Smooth muscle cell of the brain vasculature (primary cell): ENCODE measurements at regions not wholly inside any gene's neighbourhood (a gene's known extent, or its start where the extent isn't known, plus 50 kb on each side); places are given as distances from the start of the nearest gene placed in this dataset.
"Not testable (repeated sequence)": the region's sequence is repeated elsewhere in the genome, so short reads cannot be mapped to it uniquely, and the experiment has no call there.

Source experiments
- DNase-seq: peaks from one replicate; pipeline ENCODE4 v3.0.0-alpha.2; 2012; ENCODE audit warnings: low read depth, low spot score

DNA sequence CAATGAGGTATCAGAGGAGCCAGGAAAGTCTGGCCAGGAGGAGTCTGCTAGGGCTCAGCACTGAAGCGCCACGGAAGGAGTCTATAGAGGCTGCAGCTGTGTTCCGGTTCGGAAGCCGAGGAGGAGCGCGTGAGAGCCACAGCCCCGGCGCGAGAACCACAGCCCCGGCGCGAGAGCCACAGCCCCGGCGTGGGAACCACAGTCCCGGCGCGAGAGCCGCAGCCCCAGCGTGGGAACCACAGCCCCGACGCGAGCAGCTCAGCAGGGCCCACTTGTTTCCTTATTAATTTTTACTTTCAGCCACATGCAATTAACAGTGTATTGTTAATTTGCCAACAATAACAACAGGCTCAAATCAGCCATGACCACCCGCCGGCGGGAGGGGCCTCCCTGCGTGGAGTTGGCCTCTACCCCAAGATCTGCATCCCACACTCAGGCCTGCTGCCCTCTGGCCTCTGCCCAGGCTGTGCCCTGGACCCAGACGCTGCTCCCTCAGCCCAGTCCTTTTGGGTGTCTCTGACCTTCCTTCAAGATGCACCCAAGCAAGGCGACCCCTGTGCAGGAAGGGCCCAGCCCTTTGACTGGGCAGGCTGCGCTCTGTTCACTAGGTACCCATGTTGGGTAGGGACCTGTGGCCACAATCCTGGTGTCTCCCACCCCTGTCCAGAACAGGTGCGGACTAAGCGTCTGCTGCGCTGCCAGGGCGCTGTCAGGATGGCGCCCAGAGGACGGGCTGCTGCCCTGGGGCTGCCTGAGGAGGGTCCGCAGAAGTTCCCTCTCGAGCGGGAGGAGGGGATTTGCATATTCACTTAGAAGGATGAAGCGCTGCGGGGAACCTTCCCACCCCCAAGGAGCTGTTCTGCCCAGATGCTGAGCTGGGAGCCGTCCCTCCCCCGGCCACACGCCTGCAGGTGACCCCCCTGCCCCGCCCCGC, 113.8 kb downstream of the ADRA2C start:
- no peak for DNase-seq

DNA sequence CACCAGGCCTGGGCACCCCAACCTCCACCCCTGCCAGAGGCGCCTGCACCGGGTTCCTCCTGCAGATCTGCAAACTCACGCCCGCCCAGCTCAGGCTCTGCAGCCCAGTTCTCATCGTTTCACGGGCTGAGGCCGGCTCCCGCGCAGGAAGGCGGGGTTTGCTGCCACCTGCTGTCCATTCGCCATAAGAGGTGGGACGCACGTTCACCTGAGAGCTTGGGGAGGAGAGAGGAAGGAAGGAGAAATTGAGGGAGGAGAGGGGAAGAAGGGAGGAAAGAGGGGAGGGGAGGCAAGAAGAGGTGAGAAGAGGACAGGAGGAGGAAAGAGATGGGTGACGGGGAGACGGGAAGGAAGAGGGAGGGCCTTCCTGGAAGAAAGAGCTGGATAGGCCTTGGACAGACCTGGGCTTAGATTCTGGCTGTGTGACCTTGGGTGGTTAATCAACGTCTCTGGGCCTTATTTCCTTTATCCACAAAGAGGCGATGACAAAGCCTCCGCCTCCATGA, 114.5 kb downstream of the ADRA2C start:
- no peak for DNase-seq

DNA sequence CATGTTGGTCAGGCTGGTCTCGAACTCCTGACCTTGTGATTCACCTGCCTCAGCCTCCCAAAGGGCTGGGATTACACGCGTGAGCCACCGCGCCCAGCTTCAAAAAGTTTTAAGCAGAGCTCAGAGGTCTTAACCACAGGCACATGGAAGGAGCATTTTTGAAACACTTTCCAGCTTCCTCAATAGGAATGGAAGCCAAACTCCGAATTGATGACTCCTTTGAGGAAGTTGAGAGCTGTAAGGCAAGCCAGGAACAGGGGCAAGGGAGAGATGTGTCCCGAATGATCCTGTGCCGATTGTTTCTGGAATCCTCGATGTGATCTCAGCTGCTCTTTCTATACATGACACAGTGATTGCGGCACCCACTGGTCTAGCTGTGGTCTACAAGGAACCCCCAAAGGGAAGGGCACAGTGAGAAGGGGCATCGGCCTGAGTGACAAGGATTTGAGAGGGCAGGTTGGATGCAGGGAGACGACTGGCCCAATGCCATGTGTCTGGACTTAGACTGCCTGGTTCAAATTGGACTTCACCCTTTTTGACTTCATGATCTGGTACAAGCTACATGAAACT, 116.2 kb downstream of the ADRA2C start:
- DNase-seq = not testable (repeated sequence)

DNA sequence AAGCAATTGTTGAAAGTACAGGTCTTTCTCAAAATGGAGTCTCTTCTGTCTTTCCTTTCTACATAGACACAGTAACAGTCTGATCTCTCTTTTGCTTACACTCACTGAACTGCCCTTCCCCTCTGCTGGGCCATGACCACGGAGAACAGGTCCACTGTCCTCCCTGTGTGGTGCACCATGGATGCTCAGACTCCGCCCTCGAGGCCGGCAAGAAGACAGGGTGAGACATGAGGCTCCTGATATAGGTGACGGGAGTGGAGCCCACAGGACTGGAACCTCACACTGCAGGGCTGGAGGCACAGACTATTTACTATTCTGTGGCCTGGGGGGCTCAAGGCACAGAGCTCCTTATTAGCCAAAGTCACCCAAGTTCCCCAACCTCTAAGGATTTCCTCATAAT, 118.1 kb downstream of the ADRA2C start:
- not testable (repeated sequence) for DNase-seq

DNA sequence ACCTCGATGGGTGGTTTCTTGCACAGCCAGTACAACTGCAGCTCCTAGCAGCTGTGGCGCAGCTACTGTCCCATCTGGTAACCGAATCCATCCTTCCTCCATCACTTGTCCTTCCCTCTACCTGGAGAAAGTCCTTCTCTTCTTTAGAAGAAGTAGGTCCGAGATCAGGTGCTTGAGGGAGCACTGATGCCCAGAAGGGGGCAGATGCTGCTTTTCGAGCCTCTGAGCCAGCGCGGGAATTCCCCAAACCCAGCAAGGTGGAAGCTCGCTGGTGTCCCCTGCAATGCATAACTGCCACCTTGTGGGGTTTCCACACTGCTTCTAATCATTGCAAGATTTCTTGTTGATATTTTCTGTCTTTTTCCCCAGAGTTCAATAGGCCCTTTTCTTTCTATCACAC, 127.4 kb downstream of the ADRA2C start:
- DNase-seq = not testable (repeated sequence)

DNA sequence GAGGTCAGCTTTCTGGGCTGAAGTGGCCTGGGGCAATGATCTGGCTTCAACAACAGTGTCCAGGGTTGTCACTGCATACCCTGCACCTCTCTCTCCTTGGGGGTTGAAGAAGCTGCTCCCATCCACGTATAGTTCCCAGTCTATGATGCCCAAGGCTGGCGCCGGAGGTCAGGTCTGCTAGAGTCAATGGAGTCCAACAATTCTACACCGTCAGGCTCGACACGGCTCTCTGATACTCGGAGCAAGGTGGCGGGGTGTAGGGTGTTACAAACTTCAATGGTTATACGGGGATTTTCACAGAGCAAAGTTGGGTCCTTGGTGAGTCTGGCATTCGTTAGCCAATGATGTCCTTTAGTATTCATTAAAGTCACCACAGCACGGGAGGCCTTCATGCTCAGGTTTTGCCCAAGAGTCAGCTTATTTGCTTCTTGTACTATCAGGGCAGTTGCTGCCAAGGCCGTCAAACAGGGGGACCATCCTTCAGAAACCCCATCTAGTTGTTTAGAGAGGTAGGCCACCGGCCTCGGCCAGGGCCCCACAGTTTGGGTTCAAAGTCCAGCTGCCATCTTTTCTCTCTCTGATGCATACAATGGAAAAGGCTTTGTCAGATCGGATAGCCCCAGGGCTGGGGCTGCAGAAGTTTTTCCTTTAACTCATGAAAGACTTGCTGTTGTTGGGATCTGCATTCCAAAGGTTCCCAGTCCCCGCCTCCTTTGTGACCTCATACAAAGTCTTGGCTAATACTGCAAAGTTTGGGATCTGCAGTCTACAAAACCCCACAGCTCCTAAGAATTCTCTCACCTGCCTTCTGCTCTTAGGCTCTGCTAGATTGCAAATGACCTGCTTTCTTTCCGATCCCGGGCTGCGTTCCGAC, 128.1 kb downstream of the ADRA2C start:
- not testable (repeated sequence) for DNase-seq

DNA sequence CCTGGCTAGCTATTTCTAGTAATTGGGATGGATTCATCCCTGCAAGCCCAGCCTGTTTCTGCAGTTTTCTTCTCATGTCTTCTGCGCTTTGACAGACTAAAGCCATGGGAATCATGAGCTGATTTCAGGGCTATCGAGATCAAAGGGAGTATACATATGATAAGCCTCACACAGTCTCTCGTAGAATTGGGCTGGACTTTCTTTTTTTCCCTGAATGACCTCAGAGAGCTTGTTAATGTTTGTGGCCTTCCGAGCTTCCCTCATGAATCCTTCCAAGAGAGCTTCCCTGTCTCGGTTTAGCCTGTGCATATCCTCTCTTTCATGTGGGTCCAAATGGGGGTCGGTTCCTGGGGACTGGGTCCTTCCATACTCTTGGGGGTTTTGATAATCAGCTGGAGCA, 130.3 kb downstream of the ADRA2C start:
- no peak for DNase-seq

DNA sequence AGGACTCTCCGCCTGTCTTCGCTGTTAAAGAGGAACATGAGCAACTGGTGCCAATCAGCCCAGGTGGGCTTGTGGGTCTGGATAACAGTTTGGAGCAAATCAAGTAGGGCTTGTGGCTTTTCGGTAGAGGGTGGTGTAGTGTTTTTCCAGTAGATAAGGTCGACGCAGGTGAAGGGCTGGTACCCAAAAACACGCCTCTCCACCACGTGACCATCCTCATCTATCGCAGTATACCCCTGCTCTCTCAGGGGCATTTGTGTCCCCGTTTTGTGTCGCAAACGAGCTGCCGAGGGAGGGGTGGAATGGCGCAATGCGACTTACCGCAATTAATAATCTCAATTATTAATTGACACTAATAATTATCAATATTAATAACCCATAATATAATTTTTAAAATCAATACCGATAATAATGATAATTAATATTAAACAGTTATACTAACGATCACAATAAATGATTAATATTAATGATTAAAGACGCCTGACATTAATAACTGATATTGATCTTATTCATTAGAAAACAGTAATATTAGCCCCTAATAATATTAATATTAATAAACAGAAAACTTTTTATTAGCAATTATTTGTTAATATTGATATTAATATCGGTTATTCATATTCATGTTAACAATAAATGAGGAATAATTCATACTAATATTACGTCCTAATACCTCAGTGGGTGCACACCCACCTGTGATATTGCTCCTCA, 130.8 kb downstream of the ADRA2C start:
- not testable (repeated sequence) for DNase-seq

DNA sequence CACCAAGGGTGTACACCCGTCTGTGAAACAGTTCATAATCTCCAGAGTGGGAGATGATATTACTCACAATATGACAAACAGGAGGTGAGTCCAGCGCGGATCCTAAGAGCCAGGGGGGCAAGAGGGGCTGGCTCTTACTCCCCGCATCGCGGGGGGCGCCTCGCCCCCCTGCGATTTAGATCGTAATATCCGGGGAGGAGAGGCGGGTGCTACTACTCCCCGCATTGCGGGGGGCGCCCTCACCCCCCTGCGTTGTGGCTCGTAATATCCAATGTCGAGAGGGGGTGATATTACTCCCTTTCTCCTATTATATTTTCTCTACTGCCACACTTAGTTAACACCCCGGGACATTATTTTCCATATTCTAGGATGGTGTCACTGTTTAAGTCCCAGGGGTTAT, 131.9 kb downstream of the ADRA2C start:
- no peak for DNase-seq

DNA sequence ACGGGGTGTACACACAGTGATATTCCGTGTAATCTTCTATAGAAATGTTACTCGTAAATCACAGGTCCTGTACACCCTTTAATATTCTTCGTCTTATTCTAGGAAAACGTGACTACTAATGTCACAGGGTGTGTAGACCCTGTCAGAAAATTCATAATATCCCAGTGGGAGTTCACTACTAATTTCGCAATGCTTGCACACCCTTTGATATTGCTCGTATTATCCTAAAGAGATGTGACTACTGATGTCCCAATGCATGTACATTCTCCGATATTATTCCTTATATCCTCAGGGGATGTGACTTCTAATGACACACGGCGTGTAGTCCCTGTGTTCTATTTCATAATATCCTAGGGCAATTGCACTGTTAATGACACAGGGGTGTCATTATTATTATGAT, 132.7 kb downstream of the ADRA2C start:
- not testable (repeated sequence) for DNase-seq

DNA sequence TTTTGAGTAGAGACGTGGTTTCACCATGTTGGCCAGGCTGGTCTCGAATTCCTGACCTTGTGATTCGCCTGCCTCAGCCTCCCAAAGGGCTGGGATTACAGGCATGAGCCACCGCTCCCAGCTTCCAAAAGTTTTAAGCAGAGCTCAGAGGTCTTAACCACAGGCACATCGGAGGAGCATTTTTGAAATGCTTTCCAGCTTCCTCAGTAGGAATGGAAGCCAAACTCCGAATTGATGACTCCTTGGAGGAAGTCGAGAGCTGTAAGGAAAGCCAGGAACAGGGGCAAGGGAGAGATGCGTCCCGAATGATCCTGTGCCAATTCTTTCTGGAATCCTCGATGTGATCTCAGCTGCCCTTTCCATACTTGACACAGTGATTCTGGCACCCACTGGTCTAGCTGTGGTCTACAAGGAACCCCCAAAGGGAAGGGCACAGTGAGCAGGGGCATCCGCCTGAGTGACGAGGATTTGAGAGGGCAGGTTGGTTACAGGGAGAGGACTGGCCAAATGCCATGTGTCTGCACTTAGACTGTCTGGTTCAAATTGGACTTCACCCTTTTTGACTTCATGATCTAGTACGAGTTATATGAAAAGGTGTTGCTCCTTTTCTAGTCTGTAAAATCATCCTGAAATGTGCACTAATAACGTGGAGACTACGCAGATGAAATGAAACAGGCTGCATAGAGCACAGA, 138.2 kb downstream of the ADRA2C start:
- DNase-seq = not testable (repeated sequence)

DNA sequence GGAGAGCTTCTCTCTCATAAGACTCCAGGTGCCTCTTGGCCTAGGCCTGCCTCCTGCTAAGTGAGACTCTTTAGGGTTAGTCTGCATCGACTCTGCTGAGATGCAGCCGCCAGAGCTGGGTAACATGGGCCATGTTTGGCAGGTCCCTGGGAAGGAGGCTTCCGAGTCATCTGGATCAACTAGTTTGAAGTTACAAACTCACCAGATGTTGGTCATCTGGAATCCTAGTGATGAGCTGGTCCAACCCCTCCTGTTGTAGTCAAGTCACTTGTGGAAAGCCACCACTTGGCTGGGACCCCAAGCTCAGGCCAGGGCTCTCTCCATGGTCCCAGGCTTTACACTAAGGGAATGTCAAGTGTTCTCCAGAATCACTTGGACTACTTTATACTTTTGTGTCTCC, 143.4 kb downstream of the ADRA2C start:
- DNase-seq = not testable (repeated sequence)

DNA sequence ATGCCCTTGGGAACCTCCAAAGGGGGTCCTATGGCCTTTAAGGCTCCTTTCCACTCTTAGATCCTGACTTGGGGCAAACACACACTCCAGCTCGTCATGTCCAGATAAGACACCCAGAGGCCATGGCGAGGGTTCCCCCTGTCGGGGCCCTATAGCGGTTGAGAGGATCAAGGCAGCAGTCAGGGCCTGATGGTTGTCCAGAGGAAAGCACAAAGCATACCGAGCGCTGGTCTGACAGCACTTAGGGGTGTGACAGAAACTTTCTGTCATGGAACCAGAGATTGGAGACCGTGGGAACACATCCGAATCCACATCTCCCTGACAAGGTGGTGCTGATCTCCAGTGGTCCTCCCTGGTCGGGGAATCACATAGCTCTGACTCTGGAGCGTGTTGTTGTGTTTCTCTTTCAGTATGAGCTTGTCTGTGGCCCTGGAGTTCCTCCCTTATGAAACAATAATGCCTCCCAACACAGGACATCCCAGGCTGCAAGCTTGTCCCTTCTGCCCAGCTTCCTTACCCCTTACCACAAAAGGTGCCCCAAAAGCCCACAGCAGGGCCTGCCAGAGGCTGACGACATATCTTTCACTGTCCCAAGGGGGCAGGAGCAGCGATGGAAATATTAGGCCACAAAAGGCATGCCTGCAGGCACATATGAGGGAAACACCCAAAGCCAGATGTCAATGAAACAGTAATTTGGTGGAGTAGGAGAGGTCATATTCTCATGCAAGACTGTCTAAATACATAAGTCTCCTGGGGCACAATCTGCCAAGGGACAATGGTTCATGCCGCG, 144.2 kb downstream of the ADRA2C start:
- not testable (repeated sequence) for DNase-seq

DNA sequence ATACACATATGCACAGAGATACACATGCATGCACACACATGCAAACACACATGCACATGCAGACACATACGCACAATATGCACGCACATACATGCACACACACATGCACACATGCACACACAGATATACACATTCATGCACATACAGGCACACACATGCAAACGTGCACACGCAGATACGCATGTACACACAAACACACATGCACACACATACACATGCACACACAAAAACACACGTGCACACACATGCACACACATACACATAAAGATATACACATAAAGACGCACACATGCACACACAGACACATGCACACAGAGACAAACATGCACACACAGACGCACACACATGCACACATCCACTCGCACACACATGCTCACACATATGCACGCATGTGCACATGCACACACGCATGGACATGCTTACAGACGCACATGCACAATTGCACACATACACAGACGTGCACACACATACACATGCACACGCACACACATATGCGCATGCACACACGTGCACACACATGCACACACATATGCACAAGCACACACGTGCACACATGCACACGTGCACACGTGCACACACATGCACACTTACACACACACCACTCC, 145.2 kb downstream of the ADRA2C start:
- DNase-seq = no peak

DNA sequence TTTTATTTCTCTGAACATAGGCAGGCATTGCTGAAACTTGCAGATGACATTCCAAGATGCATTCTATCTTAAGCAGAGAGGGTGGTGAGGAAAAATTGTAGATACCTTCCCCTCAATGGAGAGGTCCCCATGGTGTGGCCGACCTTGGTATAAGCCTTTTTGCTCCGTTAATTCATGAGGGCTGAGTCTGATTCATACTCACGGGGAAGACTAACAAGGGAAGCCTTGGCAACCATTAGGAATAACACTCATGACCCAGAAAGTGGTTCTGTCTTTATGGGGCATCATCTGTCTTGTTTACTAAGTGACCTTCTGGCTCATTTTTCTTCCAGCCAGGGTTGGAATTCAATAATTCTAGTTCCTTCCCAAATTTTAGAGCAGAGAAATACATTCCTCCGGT, 148.3 kb downstream of the ADRA2C start:
- not testable (repeated sequence) for DNase-seq

DNA sequence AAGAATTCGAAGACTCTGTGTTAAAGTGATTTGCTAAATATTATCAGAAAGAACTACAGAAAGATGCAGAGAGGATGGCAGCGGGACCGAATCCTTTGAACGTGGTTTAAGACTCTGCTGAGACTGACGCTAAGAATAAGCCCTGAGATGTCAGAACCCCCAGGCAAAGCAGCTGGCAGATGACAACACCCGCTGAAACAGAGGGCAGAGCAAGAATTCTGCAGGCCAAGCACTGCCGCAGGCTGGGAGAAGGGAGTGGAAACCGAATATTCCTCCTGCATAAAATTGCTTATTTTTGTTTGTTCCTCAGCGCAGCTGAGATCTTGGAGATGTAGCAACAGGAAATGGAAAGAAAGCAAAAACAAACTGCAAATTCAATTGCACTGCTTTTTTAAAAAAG, 153.3 kb downstream of the ADRA2C start:
- DNase-seq = peak; percentile 26

DNA sequence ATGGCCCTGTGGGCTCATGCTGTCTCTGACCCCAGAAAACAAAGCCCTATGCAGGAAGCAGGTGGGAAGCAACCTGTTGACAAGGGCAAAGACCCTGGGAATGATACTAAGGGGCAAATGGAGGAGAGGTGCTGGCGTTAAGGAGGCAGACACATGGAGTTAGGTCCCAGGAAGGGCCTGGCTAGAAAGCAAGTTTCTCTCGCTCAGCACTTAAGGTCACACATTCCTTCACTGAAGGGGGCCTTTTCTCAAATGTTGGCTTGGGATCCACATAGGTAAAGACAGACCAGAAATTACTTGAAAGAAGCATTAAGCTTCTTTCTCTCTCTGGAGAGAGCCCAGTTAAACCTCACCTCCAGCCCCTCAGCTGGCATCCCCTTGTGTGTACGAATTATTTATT, 155.7 kb downstream of the ADRA2C start:
- not testable (repeated sequence) for DNase-seq

DNA sequence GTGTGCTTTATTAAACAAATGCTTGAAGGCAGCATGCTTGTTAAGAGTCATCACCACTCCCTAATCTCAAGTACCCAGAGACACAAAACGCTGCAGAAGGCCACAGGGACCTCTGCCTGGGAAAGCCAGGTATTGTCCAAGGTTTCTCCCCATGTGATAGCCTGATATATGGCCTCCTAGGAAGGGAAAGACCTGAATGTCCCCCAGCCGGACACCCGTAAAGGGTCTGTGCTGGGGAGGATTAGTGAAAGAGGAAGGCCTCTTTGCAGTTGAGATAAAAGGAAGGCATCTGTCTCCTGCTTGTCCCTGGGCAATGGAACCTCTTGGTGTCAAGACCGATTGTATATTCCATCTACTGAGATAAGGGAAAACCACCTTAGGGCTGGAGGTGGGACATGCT, 159.7 kb downstream of the ADRA2C start:
- not testable (repeated sequence) for DNase-seq

DNA sequence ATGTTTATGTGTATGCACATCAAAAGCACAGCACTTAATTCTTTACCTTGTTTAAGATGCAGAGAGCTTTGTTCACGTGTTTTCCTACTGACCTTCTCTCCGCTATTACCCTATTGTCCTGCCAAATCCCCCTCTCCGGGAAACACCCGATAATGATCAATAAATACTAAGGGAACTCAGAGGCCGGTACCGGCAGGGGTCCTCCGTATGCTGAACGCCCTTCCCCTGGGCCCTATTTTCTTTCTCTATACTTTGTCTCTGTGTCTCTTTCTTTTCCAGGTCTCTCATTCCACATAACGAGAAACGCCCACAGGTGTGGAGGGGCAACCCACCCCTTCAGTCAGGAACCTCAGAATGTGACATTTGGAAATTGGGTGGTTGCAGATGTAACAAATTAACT, 160.1 kb downstream of the ADRA2C start:
- not testable (repeated sequence) for DNase-seq
